Neuronal stem cell (in vitro differentiated cells): ENCODE measurements at regions not wholly inside any gene's neighbourhood (a gene's known extent, or its start where the extent isn't known, plus 50 kb on each side); places are given as distances from the start of the nearest gene placed in this dataset.

Experiments
- DNase-seq: peaks from one replicate; pipeline ENCODE4 v3.0.0-alpha.2; 2013; ENCODE audit warnings: low spot score
- H2AFZ ChIP-seq: one replicate; pipeline ENCODE4 v1.6.1; 2013; ENCODE audit warnings: mild to moderate bottlenecking, low read length, inconsistent platforms
- H2AK5ac ChIP-seq: 2 replicates; pipeline ENCODE4 v1.6.1; 2013; ENCODE audit warnings: low read depth, mild to moderate bottlenecking, inconsistent platforms, low read length, moderate library complexity, mixed read lengths
- H2BK120ac ChIP-seq: 2 replicates; pipeline ENCODE4 v1.6.1; 2013; ENCODE audit warnings: low read depth, mild to moderate bottlenecking, inconsistent platforms, low read length, moderate library complexity, mixed read lengths
- H2BK12ac ChIP-seq: one replicate; pipeline ENCODE4 v1.6.1; 2013; ENCODE audit warnings: low read length, inconsistent platforms
- H2BK15ac ChIP-seq: 2 replicates; pipeline ENCODE4 v1.6.1; 2013; ENCODE audit warnings: mild to moderate bottlenecking, low read length, inconsistent platforms, mixed read lengths
- H2BK5ac ChIP-seq: one replicate; pipeline ENCODE4 v1.6.1; 2013; ENCODE audit warnings: inconsistent platforms, mild to moderate bottlenecking, low read length, moderate library complexity
- H3K14ac ChIP-seq: one replicate; pipeline ENCODE4 v1.6.1; 2013; ENCODE audit warnings: low read length, inconsistent platforms
- H3K18ac ChIP-seq: 2 replicates; pipeline ENCODE4 v1.6.1; 2013; ENCODE audit warnings: low read length, inconsistent platforms
- H3K23ac ChIP-seq: 2 replicates; pipeline ENCODE4 v1.6.1; 2013; ENCODE audit warnings: low read depth, mild to moderate bottlenecking, mixed read lengths, low read length, inconsistent platforms; ENCODE audit not compliant: poor library complexity
- H3K27ac ChIP-seq: replicated peaks from 3 replicates; pipeline ENCODE4 v1.5.1; 2013; ENCODE audit warnings: low read length, inconsistent platforms
- H3K27me3 ChIP-seq, 3 experiments: 2 replicates each; pipeline ENCODE4 v1.6.1; 2013; ENCODE audit warnings: low read length in 3 of 3, mild to moderate bottlenecking in 2 of 3, inconsistent platforms in 1 of 3, low read depth in 1 of 3, mixed read lengths in 1 of 3, moderate library complexity in 1 of 3; ENCODE audit not compliant: control insufficient read depth in 3 of 3, insufficient read depth in 3 of 3
- H3K36me3 ChIP-seq, 2 donors: replicated peaks in 1 of 2; 2 replicates each; pipeline ENCODE4 v1.6.1; 2013; ENCODE audit warnings: low read length in 2 of 2; ENCODE audit not compliant: control insufficient read depth in 2 of 2, insufficient read depth in 2 of 2
- H3K4ac ChIP-seq: 2 replicates; pipeline ENCODE4 v1.6.1; 2013; ENCODE audit warnings: inconsistent platforms, mild to moderate bottlenecking, low read length, moderate library complexity
- H3K4me1 ChIP-seq, 2 donors: 1 replicate in 1 of 2; 2 replicates in 1 of 2; pipeline ENCODE4 v1.6.1; 2013; ENCODE audit warnings: low read length in 2 of 2, low read depth in 1 of 2; ENCODE audit not compliant: control insufficient read depth in 2 of 2, insufficient read depth in 1 of 2
- H3K4me2 ChIP-seq: one replicate; pipeline ENCODE4 v1.6.1; 2013; ENCODE audit warnings: mild to moderate bottlenecking, low read length, inconsistent platforms; ENCODE audit not compliant: insufficient read depth, poor library complexity, severe bottlenecking
- H3K4me3 ChIP-seq, 2 donors: 2 replicates each; pipeline ENCODE4 v1.5.1; 2013; ENCODE audit warnings: low read length in 2 of 2, mild to moderate bottlenecking in 2 of 2, inconsistent platforms in 1 of 2, moderate library complexity in 1 of 2
- H3K79me1 ChIP-seq: one replicate; pipeline ENCODE4 v1.6.1; 2013; ENCODE audit warnings: low read depth, mild to moderate bottlenecking, inconsistent platforms, low read length, moderate library complexity
- H3K9ac ChIP-seq: one replicate; pipeline ENCODE4 v1.6.1; 2013; ENCODE audit warnings: mild to moderate bottlenecking, low read depth, low read length, inconsistent platforms; ENCODE audit not compliant: poor library complexity
- H3K9me3 ChIP-seq, 2 donors: replicated peaks in 1 of 2; 2 replicates each; pipeline versions ENCODE3 to v1.6.1; 2013; ENCODE audit warnings: low read length in 2 of 2, mild to moderate bottlenecking in 2 of 2, inconsistent platforms in 1 of 2, low read depth in 1 of 2, mixed read lengths in 1 of 2, moderate library complexity in 1 of 2; ENCODE audit not compliant: control insufficient read depth in 2 of 2, insufficient read depth in 1 of 2
- H4K8ac ChIP-seq: one replicate; pipeline ENCODE4 v1.6.1; 2013; ENCODE audit warnings: low read depth, mild to moderate bottlenecking, inconsistent platforms, low read length, moderate library complexity
- H4K91ac ChIP-seq: one replicate; pipeline ENCODE4 v1.6.1; 2013; ENCODE audit warnings: low read length, low read depth, mild to moderate bottlenecking, inconsistent platforms; ENCODE audit not compliant: poor library complexity
- WGBS, 2 donors: extraction: QIAGEN DNeasy Blood & Tissue Kit; methylation state at CpG; one replicate each; pipeline ENCODE4 v1.1.7; 2013; ENCODE audit warnings: missing lambda C conversion rate in 2 of 2, mixed read lengths in 1 of 2; ENCODE audit not compliant: insufficient read length in 2 of 2, insufficient replicate concordance in 1 of 2; ENCODE audit errors: extremely low coverage in 2 of 2; 5-methylcytosine and 5-hydroxymethylcytosine counted together

DNA sequence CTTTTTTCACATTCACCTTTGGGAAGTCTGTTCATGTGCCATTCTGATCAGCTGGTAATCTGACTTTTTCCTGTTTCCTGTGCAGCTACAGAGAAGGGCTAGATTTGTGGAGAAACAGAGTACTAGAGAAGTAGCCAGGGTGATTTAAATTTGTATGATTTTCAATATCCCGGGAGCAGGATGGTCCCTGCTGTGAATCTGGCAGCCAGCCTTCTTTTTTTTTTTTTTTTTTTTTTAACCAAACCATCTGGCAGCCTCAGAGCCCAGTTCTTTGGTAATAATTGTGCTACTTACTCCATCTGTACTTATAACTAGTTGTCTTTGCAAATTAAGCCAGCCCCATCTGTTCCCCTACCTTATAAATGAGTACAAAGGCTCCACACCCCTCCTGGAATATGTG, 248.6 kb upstream of the DEPDC1 start:
- no CpG with 5 or more reads among the region's 1 CpG for WGBS, 2 donors
- Histone ChIP-seq H3K9me3 (peaks cover 0 to 2% of the 10 kb centered on the region in 2 donors), H3K27ac (no peak overlapping the region), H3K4me2 (no peak overlapping the region), H2BK15ac (no peak overlapping the region), H2BK5ac (no peak overlapping the region), H3K23ac (no peak overlapping the region), H3K27me3 (no peaks in the 10 kb centered on the region), H3K4ac (no peak overlapping the region), H2AFZ (no peak overlapping the region), H2BK120ac (no peak overlapping the region), H3K18ac (no peak overlapping the region), H4K8ac (no peak overlapping the region), H2AK5ac (no peak overlapping the region), H3K14ac (no peak overlapping the region), H3K4me1 (no peaks in the 10 kb centered on the region), H4K91ac (no peak overlapping the region), H3K36me3 (no peaks in the 10 kb centered on the region), H2BK12ac (no peak overlapping the region), H3K9ac (no peak overlapping the region), H3K4me3 (no peak overlapping the region), H3K79me1 (no peaks in the 10 kb centered on the region)
- no peak for DNase-seq

GRCh38 chr1:68746378-68746777, 249.5 kb upstream of the DEPDC1 start:
- WGBS, 2 donors, result no CpG with 5 or more reads among the region's 1 CpG
- Histone ChIP-seq H3K4me2 (no peak overlapping the region), H3K9ac (no peak overlapping the region), H2BK5ac (no peak overlapping the region), H3K4ac (no peak overlapping the region), H3K4me3 (no peak overlapping the region), H3K79me1 (no peaks in the 10 kb centered on the region), H2BK12ac (no peak overlapping the region), H3K27me3 (no peaks in the 10 kb centered on the region), H3K14ac (no peak overlapping the region), H3K23ac (no peak overlapping the region), H2AK5ac (no peak overlapping the region), H4K91ac (no peak overlapping the region), H2BK15ac (no peak overlapping the region), H3K36me3 (no peaks in the 10 kb centered on the region), H2AFZ (no peak overlapping the region), H2BK120ac (no peak overlapping the region), H4K8ac (no peak overlapping the region), H3K9me3 (peaks cover 0 to 2% of the 10 kb centered on the region in 2 donors), H3K4me1 (no peaks in the 10 kb centered on the region), H3K27ac (no peak overlapping the region), H3K18ac (no peak overlapping the region)
- DNase-seq, result no peak

- Histone ChIP-seq H3K79me1 (no peaks in the 10 kb centered on the region), H3K9me3 (no peaks in the 10 kb centered on the region), H2BK5ac (no peak overlapping the region)
These were observed 254.8 kb upstream of the DEPDC1 start for GRCh38 chr1:68751723-68752122.

DNA sequence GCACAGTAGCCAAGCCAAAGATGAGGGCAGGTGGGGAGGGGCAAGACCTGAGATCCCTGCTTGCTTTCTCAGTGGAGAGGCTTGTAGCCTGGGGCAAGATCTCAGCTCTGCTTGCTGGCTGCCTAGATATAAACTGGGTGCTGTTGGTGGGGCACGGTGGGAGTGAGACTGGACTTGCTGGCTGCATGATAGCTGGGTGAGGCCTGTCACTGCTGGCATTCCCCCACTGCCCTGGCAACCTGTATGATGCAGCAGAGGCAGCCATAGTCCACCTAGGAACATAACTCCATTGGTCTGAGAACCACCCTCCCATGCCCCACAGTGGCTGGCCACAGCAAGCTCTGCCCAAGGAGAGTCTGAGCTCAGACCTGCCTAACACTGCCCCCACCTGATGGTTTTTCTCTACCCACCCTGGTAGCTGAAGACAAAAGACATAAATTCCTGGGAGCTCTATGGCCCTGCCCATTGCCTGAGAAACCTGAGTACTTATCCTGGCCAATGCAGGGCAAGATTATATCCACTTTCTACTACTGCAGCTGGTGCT, 261.9 kb upstream of the DEPDC1 start:
- Histone ChIP-seq H2BK5ac (no peak overlapping the region), H3K36me3 (no peaks in the 10 kb centered on the region)
- DNase-seq, result no peak

More at GRCh38 chr1:68751723-68752122, 254.8 kb upstream of the DEPDC1 start:
- Histone ChIP-seq H3K23ac (no peak overlapping the region), H3K18ac (no peak overlapping the region), H2BK120ac (no peak overlapping the region), H4K8ac (no peak overlapping the region), H2BK15ac (no peak overlapping the region), H3K36me3 (no peaks in the 10 kb centered on the region), H3K4ac (no peak overlapping the region), H3K4me2 (no peak overlapping the region), H3K27ac (no peak overlapping the region), H2AFZ (no peak overlapping the region), H2BK12ac (no peak overlapping the region), H3K4me3 (no peak overlapping the region), H3K14ac (no peak overlapping the region), H2AK5ac (no peak overlapping the region), H3K9ac (no peak overlapping the region), H4K91ac (no peak overlapping the region), H3K27me3 (no peaks in the 10 kb centered on the region), H3K4me1 (no peaks in the 10 kb centered on the region)
- no peak for DNase-seq
- no CpG with 5 or more reads among the region's 2 CpGs for WGBS, 2 donors

More for the DNA sequence above, 261.9 kb upstream of the DEPDC1 start:
- Histone ChIP-seq H3K27me3 (no peaks in the 10 kb centered on the region), H2BK12ac (no peak overlapping the region), H3K9me3 (no peaks in the 10 kb centered on the region), H3K4me3 (no peak overlapping the region), H2AK5ac (no peak overlapping the region), H2AFZ (no peak overlapping the region), H3K4me1 (no peaks in the 10 kb centered on the region), H2BK120ac (no peak overlapping the region), H3K18ac (no peak overlapping the region), H3K14ac (no peak overlapping the region), H3K79me1 (no peaks in the 10 kb centered on the region), H4K8ac (no peak overlapping the region), H3K23ac (no peak overlapping the region), H3K4me2 (no peak overlapping the region), H3K27ac (no peak overlapping the region), H2BK15ac (no peak overlapping the region), H3K9ac (no peak overlapping the region), H3K4ac (no peak overlapping the region), H4K91ac (no peak overlapping the region)
- WGBS, 2 donors, result no CpG with 5 or more reads among the region's 1 CpG
